ENCODE measurements at regions not wholly inside any gene's neighbourhood (a gene's known extent, or its start where the extent isn't known, plus 50 kb on each side); places are given as distances from the start of the nearest gene placed in this dataset.

DNA sequence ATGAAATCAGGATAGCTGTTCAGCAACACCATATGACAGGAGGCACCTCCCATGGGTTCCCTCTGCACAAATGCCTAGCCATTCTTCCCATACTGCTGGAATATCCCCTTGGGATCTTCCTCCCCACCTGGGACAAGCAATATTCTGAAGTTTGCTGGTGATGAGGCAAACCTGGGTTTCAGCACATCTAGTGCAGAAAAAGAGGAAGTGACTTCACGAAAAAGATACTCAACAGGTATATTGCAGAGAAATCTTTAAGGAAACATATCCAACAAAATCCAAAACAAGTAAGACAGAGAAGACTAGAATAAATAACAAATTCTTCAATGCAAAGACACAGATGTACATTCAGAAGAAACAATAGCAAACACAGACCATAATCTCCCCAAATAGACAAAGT is 1497.0 kb downstream of the PCDH9 start:
- in situ Hi-C loops (cut with MboI) (no loop called here), intact Hi-C loops (cut with micrococcal nuclease; ENCODE audit: unreplicated experiment) (no loop called here)
- no peaks in the 10 kb centered on the region for H3K79me2 ChIP-seq (ENCODE audit: control insufficient read depth, insufficient read depth, low read length)
- ChIA-PET CTCF (no interaction called here), POLR2A (no interaction called here), SMC1A (ENCODE audit: uncharacterized antibody, unreplicated experiment) (no interaction called here), RAD21 (ENCODE audit: unreplicated experiment) (no interaction called here)
- no peaks in the 10 kb centered on the region for H3K27me3 ChIP-seq (replicated peaks in 1 of 2; ENCODE audit: control insufficient read depth in 2 of 2, insufficient read depth in 2 of 2, low read length in 1 of 2)
- no peaks in the 10 kb centered on the region for H3K9me3 ChIP-seq (replicated peaks; ENCODE audit: control insufficient read depth, insufficient read depth, low read length)
- no peak overlapping the region for H3K4me2 ChIP-seq (ENCODE audit: control insufficient read depth, insufficient read depth)
- no peak overlapping the region for H2AFZ ChIP-seq (ENCODE audit: control insufficient read depth, low read depth, low read length)
- WGBS (ENCODE audit: insufficient coverage, insufficient replicate concordance, low lambda C conversion rate, missing lambda C conversion rate), result 0% methylated on average over 1 of the region's 1 CpG
- FAIRE-seq (no peak), ATAC-seq (no peak), DNase-seq (ENCODE audit: low read depth, low spot score) (no peak)
- TF ChIP-seq SPI1 (IDR thresholded peaks at IDR 0.05; ENCODE audit: borderline replicate concordance, insufficient read depth, low read depth, low read length), result peak; percentile 57; the same call in 1 of the 2 replicates
- TF ChIP-seq, protein P1, sequence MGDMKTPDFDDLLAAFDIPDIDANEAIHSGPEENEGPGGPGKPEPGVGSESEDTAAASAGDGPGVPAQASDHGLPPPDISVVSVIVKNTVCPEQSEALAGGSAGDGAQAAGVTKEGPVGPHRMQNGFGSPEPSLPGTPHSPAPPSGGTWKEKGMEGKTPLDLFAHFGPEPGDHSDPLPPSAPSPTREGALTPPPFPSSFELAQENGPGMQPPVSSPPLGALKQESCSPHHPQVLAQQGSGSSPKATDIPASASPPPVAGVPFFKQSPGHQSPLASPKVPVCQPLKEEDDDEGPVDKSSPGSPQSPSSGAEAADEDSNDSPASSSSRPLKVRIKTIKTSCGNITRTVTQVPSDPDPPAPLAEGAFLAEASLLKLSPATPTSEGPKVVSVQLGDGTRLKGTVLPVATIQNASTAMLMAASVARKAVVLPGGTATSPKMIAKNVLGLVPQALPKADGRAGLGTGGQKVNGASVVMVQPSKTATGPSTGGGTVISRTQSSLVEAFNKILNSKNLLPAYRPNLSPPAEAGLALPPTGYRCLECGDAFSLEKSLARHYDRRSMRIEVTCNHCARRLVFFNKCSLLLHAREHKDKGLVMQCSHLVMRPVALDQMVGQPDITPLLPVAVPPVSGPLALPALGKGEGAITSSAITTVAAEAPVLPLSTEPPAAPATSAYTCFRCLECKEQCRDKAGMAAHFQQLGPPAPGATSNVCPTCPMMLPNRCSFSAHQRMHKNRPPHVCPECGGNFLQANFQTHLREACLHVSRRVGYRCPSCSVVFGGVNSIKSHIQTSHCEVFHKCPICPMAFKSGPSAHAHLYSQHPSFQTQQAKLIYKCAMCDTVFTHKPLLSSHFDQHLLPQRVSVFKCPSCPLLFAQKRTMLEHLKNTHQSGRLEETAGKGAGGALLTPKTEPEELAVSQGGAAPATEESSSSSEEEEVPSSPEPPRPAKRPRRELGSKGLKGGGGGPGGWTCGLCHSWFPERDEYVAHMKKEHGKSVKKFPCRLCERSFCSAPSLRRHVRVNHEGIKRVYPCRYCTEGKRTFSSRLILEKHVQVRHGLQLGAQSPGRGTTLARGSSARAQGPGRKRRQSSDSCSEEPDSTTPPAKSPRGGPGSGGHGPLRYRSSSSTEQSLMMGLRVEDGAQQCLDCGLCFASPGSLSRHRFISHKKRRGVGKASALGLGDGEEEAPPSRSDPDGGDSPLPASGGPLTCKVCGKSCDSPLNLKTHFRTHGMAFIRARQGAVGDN (IDR thresholded peaks at IDR 0.05), result no peak
- no peak overlapping the region for H3K27ac ChIP-seq (ENCODE audit: control insufficient read depth, insufficient read depth)
- H3K4me1 ChIP-seq (ENCODE audit: control insufficient read depth, insufficient read depth, low read length), result no peaks in the 10 kb centered on the region
- H4K20me1 ChIP-seq (ENCODE audit: control insufficient read depth, insufficient read depth), result no peaks in the 10 kb centered on the region
- H3K4me3 ChIP-seq, result no peak overlapping the region
- H3K9ac ChIP-seq (ENCODE audit: control insufficient read depth, insufficient read depth, low read length), result no peak overlapping the region
- H3K36me3 ChIP-seq (ENCODE audit: control insufficient read depth in 2 of 2, insufficient read depth in 2 of 2, low read length in 1 of 2), result no peaks in the 10 kb centered on the region
- BruUV-seq (replicated peaks), result no TSS peak

DNA sequence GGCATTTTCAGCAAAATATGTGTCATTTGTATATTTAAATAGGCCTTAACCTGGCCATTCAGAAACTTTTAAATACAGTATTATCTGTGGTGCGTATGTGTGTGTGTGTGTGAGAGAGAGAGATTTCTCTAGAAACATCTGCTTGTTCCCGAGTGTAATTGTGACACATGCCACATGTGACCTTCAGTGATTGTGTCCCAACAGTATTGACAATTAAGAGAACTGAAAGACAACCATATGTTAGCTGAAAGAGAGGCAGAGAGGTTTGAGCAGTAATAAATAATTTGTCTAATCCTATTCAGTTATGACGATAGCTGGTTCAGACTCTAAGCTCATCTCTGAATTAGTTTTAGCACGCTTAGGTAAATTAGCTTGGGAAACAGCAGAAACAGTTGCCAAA is 1503.1 kb downstream of the PCDH9 start:
- ChIA-PET SMC1A (ENCODE audit: uncharacterized antibody, unreplicated experiment) (no interaction called here), CTCF (no interaction called here), POLR2A (no interaction called here), RAD21 (ENCODE audit: unreplicated experiment) (no interaction called here)
- in situ Hi-C loops (cut with MboI), result no loop called here
- ATAC-seq, result no peak
- H3K79me2 ChIP-seq (ENCODE audit: control insufficient read depth, insufficient read depth, low read length), result no peaks in the 10 kb centered on the region
- intact Hi-C loops (cut with micrococcal nuclease; ENCODE audit: unreplicated experiment), result no loop called here
- no peaks in the 10 kb centered on the region for H3K9me3 ChIP-seq (replicated peaks; ENCODE audit: control insufficient read depth, insufficient read depth, low read length)
- no peak overlapping the region for H2AFZ ChIP-seq (ENCODE audit: control insufficient read depth, low read depth, low read length)
- no peaks in the 10 kb centered on the region for H4K20me1 ChIP-seq (ENCODE audit: control insufficient read depth, insufficient read depth)
- BruUV-seq (replicated peaks), result no TSS peak
- no peak for FAIRE-seq
- WGBS (ENCODE audit: insufficient coverage, insufficient replicate concordance, low lambda C conversion rate, missing lambda C conversion rate), result 39% methylated on average over 4 of the region's 4 CpGs
- H3K36me3 ChIP-seq (ENCODE audit: control insufficient read depth in 2 of 2, insufficient read depth in 2 of 2, low read length in 1 of 2), result no peaks in the 10 kb centered on the region
- no peak overlapping the region for H3K9ac ChIP-seq (ENCODE audit: control insufficient read depth, insufficient read depth, low read length)
- no peaks in the 10 kb centered on the region for H3K27me3 ChIP-seq (replicated peaks in 1 of 2; ENCODE audit: control insufficient read depth in 2 of 2, insufficient read depth in 2 of 2, low read length in 1 of 2)
- H3K4me3 ChIP-seq, result no peak overlapping the region
- no peak overlapping the region for H3K27ac ChIP-seq (ENCODE audit: control insufficient read depth, insufficient read depth)
- no peak for DNase-seq (ENCODE audit: low read depth, low spot score)
- no peak overlapping the region for H3K4me2 ChIP-seq (ENCODE audit: control insufficient read depth, insufficient read depth)
- no peaks in the 10 kb centered on the region for H3K4me1 ChIP-seq (ENCODE audit: control insufficient read depth, insufficient read depth, low read length)
- no peak for TF ChIP-seq NRF1 (conservative IDR thresholded peaks at IDR 0.05; ENCODE audit: low read depth, low read length)
- TF ChIP-seq ZNF622 (IDR thresholded peaks at IDR 0.05), result no peak
- no peak for TF ChIP-seq CHD1 (IDR thresholded peaks at IDR 0.05; ENCODE audit: low read depth, low read length)
- no peak for TF ChIP-seq SUZ12 (IDR thresholded peaks at IDR 0.05; ENCODE audit: unreplicated experiment)
- TF ChIP-seq, protein P2, sequence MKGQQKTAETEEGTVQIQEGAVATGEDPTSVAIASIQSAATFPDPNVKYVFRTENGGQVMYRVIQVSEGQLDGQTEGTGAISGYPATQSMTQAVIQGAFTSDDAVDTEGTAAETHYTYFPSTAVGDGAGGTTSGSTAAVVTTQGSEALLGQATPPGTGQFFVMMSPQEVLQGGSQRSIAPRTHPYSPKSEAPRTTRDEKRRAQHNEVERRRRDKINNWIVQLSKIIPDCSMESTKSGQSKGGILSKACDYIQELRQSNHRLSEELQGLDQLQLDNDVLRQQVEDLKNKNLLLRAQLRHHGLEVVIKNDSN (IDR thresholded peaks at IDR 0.05; ENCODE audit: borderline replicate concordance, extremely low read length, insufficient read depth, low read depth, low read length), result no peak
- TF ChIP-seq BMI1 (IDR thresholded peaks at IDR 0.05; ENCODE audit: borderline replicate concordance), result no peak
- no peak for TF ChIP-seq CREM (IDR thresholded peaks at IDR 0.05; ENCODE audit: low read depth)
- TF ChIP-seq ETV6 (conservative IDR thresholded peaks at IDR 0.05 in 1 of 2, IDR thresholded peaks at IDR 0.05 in 1 of 2; ENCODE audit: borderline replicate concordance in 1 of 2, low read depth in 1 of 2), result no peak
- TF ChIP-seq, protein P3, sequence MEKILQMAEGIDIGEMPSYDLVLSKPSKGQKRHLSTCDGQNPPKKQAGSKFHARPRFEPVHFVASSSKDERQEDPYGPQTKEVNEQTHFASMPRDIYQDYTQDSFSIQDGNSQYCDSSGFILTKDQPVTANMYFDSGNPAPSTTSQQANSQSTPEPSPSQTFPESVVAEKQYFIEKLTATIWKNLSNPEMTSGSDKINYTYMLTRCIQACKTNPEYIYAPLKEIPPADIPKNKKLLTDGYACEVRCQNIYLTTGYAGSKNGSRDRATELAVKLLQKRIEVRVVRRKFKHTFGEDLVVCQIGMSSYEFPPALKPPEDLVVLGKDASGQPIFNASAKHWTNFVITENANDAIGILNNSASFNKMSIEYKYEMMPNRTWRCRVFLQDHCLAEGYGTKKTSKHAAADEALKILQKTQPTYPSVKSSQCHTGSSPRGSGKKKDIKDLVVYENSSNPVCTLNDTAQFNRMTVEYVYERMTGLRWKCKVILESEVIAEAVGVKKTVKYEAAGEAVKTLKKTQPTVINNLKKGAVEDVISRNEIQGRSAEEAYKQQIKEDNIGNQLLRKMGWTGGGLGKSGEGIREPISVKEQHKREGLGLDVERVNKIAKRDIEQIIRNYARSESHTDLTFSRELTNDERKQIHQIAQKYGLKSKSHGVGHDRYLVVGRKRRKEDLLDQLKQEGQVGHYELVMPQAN (conservative IDR thresholded peaks at IDR 0.05), result no peak
